Endothelial cell of umbilical vein (primary cell): ENCODE measurements at regions not wholly inside any gene's neighbourhood (a gene's known extent, or its start where the extent isn't known, plus 50 kb on each side); places are given as distances from the start of the nearest gene placed in this dataset.

ENCODE experiments used
- BruUV-seq: library from RNA; stranded (reverse); fragments of 400-500 nt; replicated peaks from 2 replicates; lab custom pipeline; 2021; lab: Mats Ljungman, UMichigan
- CTCF ChIA-PET: fragments of 300-600, 350-600 bp; sonication (Branson Sonifier 250); formaldehyde crosslinking; loops from one replicate; lab custom pipeline; 2021; ENCODE audit warnings: antibody characterized with exemption, inconsistent platforms; lab: Charles Lee
- POLR2A ChIA-PET: fragments of 300-600, 350-600 bp; sonication (Branson Sonifier 250); formaldehyde crosslinking; loops from one replicate; lab custom pipeline; 2021; ENCODE audit warnings: antibody characterized with exemption, inconsistent platforms; lab: Charles Lee
- DNase-seq: peaks from one replicate; pipeline ENCODE4 v3.0.0-alpha.2; 2011; ENCODE audit warnings: low read depth, low spot score
- FAIRE-seq: peaks from 2 replicates; lab custom pipeline; 2011; peaks lifted over from hg19 to GRCh38; lab: Jason Lieb, UNC
- H2AFZ ChIP-seq: 2 replicates; pipeline ENCODE4 v1.6.0; 2012; ENCODE audit warnings: low read depth, low read length, control low read depth, inconsistent platforms
- H3K27ac ChIP-seq: 2 replicates; pipeline ENCODE4 v1.5.1; 2011; ENCODE audit warnings: low read depth, mild to moderate bottlenecking, control low read depth, low read length, moderate library complexity; ENCODE audit not compliant: insufficient read depth
- H3K27me3 ChIP-seq, 2 experiments: 2 replicates each; pipeline versions ENCODE4 v1.6.0 to v1.6.1; 2011; ENCODE audit warnings: low read length in 2 of 2, mixed read lengths in 1 of 2; ENCODE audit not compliant: control insufficient read depth in 2 of 2, insufficient read depth in 2 of 2
- H3K36me3 ChIP-seq, 2 experiments: 2 replicates in 1 of 2; 3 replicates in 1 of 2; pipeline ENCODE4 v1.5.1; 2011; ENCODE audit warnings: low read length in 2 of 2, mild to moderate bottlenecking in 1 of 2, moderate library complexity in 1 of 2; ENCODE audit not compliant: control insufficient read depth in 2 of 2, insufficient read depth in 2 of 2; ENCODE audit errors: extremely low read depth in 1 of 2
- H3K4me1 ChIP-seq: 3 replicates; pipeline ENCODE4 v1.5.1; 2011; ENCODE audit warnings: mild to moderate bottlenecking, low read length; ENCODE audit not compliant: control insufficient read depth, insufficient read depth; ENCODE audit errors: extremely low read depth
- H3K4me2 ChIP-seq: 2 replicates; pipeline ENCODE4 v1.6.1; 2011; ENCODE audit warnings: low read length, control low read depth, mixed read lengths; ENCODE audit not compliant: insufficient read depth
- H3K4me3 ChIP-seq, 3 experiments: fragments of 200-600 bp in 1 of 3; sonication (generic), shearing (Covaris generic) in 1 of 3; replicated peaks in 1 of 3; 2 replicates each; pipeline ENCODE4 v1.5.1; 2011 to 2016; ENCODE audit warnings: control low read depth in 3 of 3, low read length in 3 of 3, mild to moderate bottlenecking in 2 of 3, inconsistent platforms in 1 of 3, low read depth in 1 of 3, moderate library complexity in 1 of 3; ENCODE audit not compliant: insufficient read depth in 1 of 3
- H3K79me2 ChIP-seq: 2 replicates; pipeline ENCODE4 v1.6.0; 2012; ENCODE audit warnings: low read length, inconsistent platforms; ENCODE audit not compliant: control insufficient read depth, insufficient read depth
- H3K9ac ChIP-seq: replicated peaks from 2 replicates; pipeline ENCODE3; 2011; ENCODE audit warnings: low read length, control low read depth; ENCODE audit not compliant: insufficient read depth; ENCODE audit errors: extremely low read depth
- H3K9me1 ChIP-seq: replicated peaks from 3 replicates; pipeline ENCODE4 v1.6.0; 2011; ENCODE audit warnings: mild to moderate bottlenecking, low read length; ENCODE audit not compliant: control insufficient read depth, insufficient read depth; ENCODE audit errors: extremely low read depth
- H3K9me3 ChIP-seq: replicated peaks from 2 replicates; pipeline ENCODE4 v1.5.1; 2012; ENCODE audit warnings: low read length, inconsistent platforms; ENCODE audit not compliant: control insufficient read depth, insufficient read depth
- H4K20me1 ChIP-seq: replicated peaks from 2 replicates; pipeline ENCODE3; 2011; ENCODE audit warnings: mild to moderate bottlenecking, low read length; ENCODE audit not compliant: control insufficient read depth, insufficient read depth; ENCODE audit errors: extremely low read depth
- CTCF ChIP-seq, 2 donors: IDR thresholded peaks; 1 replicate in 1 of 2; 2 replicates in 1 of 2; pipeline ENCODE4 v1.5.1; 2011; ENCODE audit warnings: low read length in 2 of 2, mild to moderate bottlenecking in 2 of 2, moderate library complexity in 2 of 2, control low read depth in 1 of 2, inconsistent platforms in 1 of 2, low read depth in 1 of 2; ENCODE audit not compliant: insufficient read depth in 1 of 2; ENCODE audit errors: extremely low read depth in 1 of 2
- EZH2 ChIP-seq: IDR thresholded peaks from 2 replicates; pipeline ENCODE4 v1.6.1; 2012; ENCODE audit warnings: borderline replicate concordance, low read depth, mild to moderate bottlenecking, moderate library complexity, low read length, inconsistent platforms; ENCODE audit not compliant: severe bottlenecking
- FOS ChIP-seq: IDR thresholded peaks from 2 replicates; pipeline ENCODE4 v1.6.1; 2011; ENCODE audit warnings: mild to moderate bottlenecking, low read length, moderate library complexity, borderline replicate concordance; ENCODE audit not compliant: insufficient read depth
- GATA2 ChIP-seq: IDR thresholded peaks from 2 replicates; pipeline ENCODE4 v1.7.0; 2011; ENCODE audit warnings: low read depth, mild to moderate bottlenecking, moderate library complexity, mixed read lengths, low read length; ENCODE audit not compliant: insufficient read length, insufficient read depth
- JUN ChIP-seq: IDR thresholded peaks from 2 replicates; pipeline ENCODE4 v1.6.1; 2011; ENCODE audit warnings: borderline replicate concordance, low read depth; ENCODE audit not compliant: insufficient read length, insufficient read depth
- MAX ChIP-seq: IDR thresholded peaks from 2 replicates; pipeline ENCODE4 v1.6.1; 2011; ENCODE audit not compliant: insufficient read depth, insufficient read length
- MYC ChIP-seq: IDR thresholded peaks from one replicate; pipeline ENCODE4 v1.6.1; 2011; ENCODE audit warnings: mild to moderate bottlenecking, low read depth, low read length
- POLR2A ChIP-seq: IDR thresholded peaks from 2 replicates; pipeline ENCODE4 v1.6.1; 2012; ENCODE audit warnings: low read depth, mild to moderate bottlenecking, control low read depth, low read length
- POLR2AphosphoS5 ChIP-seq: IDR thresholded peaks from 2 replicates; pipeline ENCODE4 v1.6.1; 2012; ENCODE audit warnings: low read depth, mild to moderate bottlenecking, control low read depth, low read length, moderate library complexity; ENCODE audit not compliant: insufficient read depth
- dilution Hi-C: fragments of 300-500 bp; cut with MboI; formaldehyde crosslinking; loops from one replicate; pipeline ENCODE4 v1.15.0; 2019; ENCODE audit warnings: low sequenced_read_pairs; ENCODE audit not compliant: extremely low pct_ligation_motif_present
- intact Hi-C: fragments of 100-400 bp; cut with micrococcal nuclease; formaldehyde crosslinking; loops from one replicate; pipeline ENCODE4 v1.10.0; 2022

GRCh38 chr1:177525176-177525575 lies 354.4 kb downstream of the BRINP2 start:
- Histone ChIP-seq H3K9ac (no peak overlapping the region), H3K4me2 (no peak overlapping the region), H3K9me3 (no peaks in the 10 kb centered on the region), H3K4me1 (no peaks in the 10 kb centered on the region), H4K20me1 (no peaks in the 10 kb centered on the region), H3K9me1 (no peaks in the 10 kb centered on the region), H3K79me2 (no peaks in the 10 kb centered on the region), H3K27me3 (no peaks in the 10 kb centered on the region), H2AFZ (no peak overlapping the region), H3K4me3 (no peak overlapping the region), H3K36me3 (no peaks in the 10 kb centered on the region), H3K27ac (no peak overlapping the region)
- no TSS peak for BruUV-seq
- POLR2A ChIA-PET, result no interaction called here
- intact Hi-C loops, result no loop called here
- CTCF ChIA-PET, result no interaction called here
- dilution Hi-C loops, result no loop called here
- DNase-seq (no peak), FAIRE-seq (no peak)
- TF ChIP-seq POLR2AphosphoS5 (no peak), FOS (no peak), MAX (no peak), CTCF (IDR thresholded peaks at IDR 0.05; ENCODE audit: extremely low read depth in 1 of 2, insufficient read depth in 1 of 2, low read depth in 1 of 2, low read length in 2 of 2) (no peak), JUN (no peak), MYC (no peak), EZH2 (no peak), POLR2A (no peak), GATA2 (no peak)
